ENCODE measurements at regions not wholly inside any gene's neighbourhood (a gene's known extent, or its start where the extent isn't known, plus 50 kb on each side); places are given as distances from the start of the nearest gene placed in this dataset.

DNA sequence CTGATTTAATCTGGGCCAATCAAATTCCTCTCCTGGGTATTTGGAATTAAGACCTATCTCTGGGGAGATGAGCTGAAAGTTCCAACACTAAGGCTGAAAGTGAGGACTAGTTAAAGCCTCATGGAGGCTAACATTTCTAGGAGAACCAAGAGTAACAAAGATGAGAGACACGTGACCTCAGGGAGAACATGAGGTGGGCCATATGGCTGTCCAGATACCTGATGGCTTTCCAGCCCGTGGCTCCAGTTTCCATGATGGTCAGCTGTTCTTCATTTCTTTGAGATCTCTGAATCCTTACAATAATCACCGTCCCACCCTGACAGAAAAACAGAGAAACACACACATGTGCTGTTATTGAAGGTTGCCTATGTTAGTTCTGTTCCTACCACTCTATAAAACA is 66.1 kb downstream of the LEPR start:
- Mint-ChIP-seq H3K4me3 (no peak overlapping the region), H3K4me1 (no peaks in the 10 kb centered on the region), H3K9me3 (peaks cover 0 to 4% (median 0%) of the 10 kb centered on the region in 7 donors), H3K36me3 (no peaks in the 10 kb centered on the region), H3K27me3 (no peaks in the 10 kb centered on the region), H3K27ac (no peak overlapping the region)
- Histone ChIP-seq H3K4me1 (ENCODE audit: control insufficient read depth, insufficient read depth, low read length, poor library complexity, severe bottlenecking) (no peaks in the 10 kb centered on the region), H3K9me3 (ENCODE audit: control insufficient read depth in 2 of 2, low read length in 2 of 2) (no peaks in the 10 kb centered on the region), H3K36me3 (ENCODE audit: control insufficient read depth, insufficient read depth, low read length) (no peaks in the 10 kb centered on the region), H3K27ac (ENCODE audit: insufficient read depth, low read length, poor library complexity, severe bottlenecking) (no peak overlapping the region), H3K27me3 (ENCODE audit: control insufficient read depth, insufficient read depth, low read length) (no peaks in the 10 kb centered on the region), H3K4me3 (ENCODE audit: low read depth, low read length) (no peak overlapping the region)
- DNase-seq (no peak), ATAC-seq (ENCODE audit: low read depth in 2 of 2) (no peak)

DNA sequence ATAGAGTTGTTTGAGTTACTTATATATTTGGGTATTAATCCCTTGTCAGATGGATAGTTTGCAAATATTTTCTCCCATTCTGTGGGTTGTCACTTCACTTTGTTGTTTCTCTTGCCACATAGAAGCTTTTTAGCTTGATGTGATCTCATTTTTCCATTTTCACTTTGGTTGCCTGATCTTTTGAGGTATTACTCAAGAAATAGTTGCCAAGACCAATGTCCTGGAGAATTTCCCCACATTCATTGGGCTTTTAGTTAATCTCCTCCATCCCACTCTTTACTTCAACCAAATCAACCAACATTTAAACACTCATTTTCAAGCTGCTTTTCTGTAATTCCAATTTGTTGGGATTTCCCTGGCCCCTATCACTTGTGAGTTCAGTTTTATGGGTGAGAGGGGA is 69.0 kb downstream of the LEPR start:
- Histone ChIP-seq H3K4me3 (ENCODE audit: low read depth, low read length) (no peak overlapping the region), H3K27ac (ENCODE audit: insufficient read depth, low read length, poor library complexity, severe bottlenecking) (no peak overlapping the region), H3K27me3 (ENCODE audit: control insufficient read depth, insufficient read depth, low read length) (no peaks in the 10 kb centered on the region), H3K9me3 (ENCODE audit: control insufficient read depth in 2 of 2, low read length in 2 of 2) (no peaks in the 10 kb centered on the region), H3K4me1 (ENCODE audit: control insufficient read depth, insufficient read depth, low read length, poor library complexity, severe bottlenecking) (no peaks in the 10 kb centered on the region), H3K36me3 (ENCODE audit: control insufficient read depth, insufficient read depth, low read length) (no peaks in the 10 kb centered on the region)
- no peak for DNase-seq
- Mint-ChIP-seq H3K9me3 (peaks cover 0 to 4% (median 0%) of the 10 kb centered on the region in 7 donors), H3K36me3 (no peaks in the 10 kb centered on the region), H3K27ac (no peak overlapping the region), H3K27me3 (no peaks in the 10 kb centered on the region), H3K4me1 (no peaks in the 10 kb centered on the region), H3K4me3 (no peak overlapping the region)
- no peak for ATAC-seq (ENCODE audit: low read depth in 2 of 2)

DNA sequence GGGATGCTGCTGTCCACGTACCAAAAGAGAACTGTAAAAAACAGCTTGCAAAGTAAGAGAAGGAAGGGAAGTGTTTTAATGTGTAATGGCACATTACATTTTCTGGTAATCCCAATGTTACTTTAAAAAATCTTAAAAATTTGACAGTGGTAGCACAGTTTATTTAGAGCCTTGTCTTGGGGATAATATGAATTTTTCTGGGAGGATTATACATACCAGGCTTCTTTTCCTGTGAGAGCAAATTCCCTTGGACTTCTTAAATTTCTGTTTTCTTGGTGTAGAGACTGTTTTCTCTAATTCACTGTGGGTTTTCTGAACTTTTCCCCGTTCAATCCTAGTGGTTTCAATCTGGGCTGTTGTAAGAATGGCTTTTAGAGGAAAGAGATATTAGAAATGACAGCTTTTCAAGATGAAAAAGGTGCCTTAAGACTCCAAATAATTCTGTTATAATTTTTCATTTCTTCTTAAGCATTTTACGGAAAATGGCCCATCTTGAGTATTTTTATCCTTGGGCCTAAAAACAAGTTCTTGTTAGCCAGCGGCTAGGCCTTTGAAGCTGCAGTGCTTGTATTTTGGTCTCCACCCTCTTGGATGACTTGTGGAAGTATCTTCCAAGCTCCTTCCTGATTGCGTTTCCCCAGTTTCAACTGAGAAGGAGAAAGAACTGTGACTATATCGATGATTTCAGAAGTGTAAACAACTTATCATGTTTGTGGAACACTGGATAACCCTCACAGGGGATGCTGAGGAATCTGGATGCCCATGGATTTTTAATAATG is 70.0 kb downstream of the LEPR start:
- Mint-ChIP-seq H3K27ac (no peak overlapping the region), H3K9me3 (peaks cover 0 to 2% (median 0%) of the 10 kb centered on the region in 7 donors), H3K36me3 (no peaks in the 10 kb centered on the region), H3K4me1 (no peaks in the 10 kb centered on the region), H3K4me3 (no peak overlapping the region), H3K27me3 (no peaks in the 10 kb centered on the region)
- DNase-seq, result no peak
- ATAC-seq (ENCODE audit: low read depth in 2 of 2), result no peak
- no peak overlapping the region for H3K27ac ChIP-seq (ENCODE audit: insufficient read depth, low read length, poor library complexity, severe bottlenecking)
- H3K27me3 ChIP-seq (ENCODE audit: control insufficient read depth, insufficient read depth, low read length), result no peaks in the 10 kb centered on the region
- H3K4me3 ChIP-seq (ENCODE audit: low read depth, low read length), result no peak overlapping the region
- no peaks in the 10 kb centered on the region for H3K9me3 ChIP-seq (ENCODE audit: control insufficient read depth in 2 of 2, low read length in 2 of 2)
- no peaks in the 10 kb centered on the region for H3K4me1 ChIP-seq (ENCODE audit: control insufficient read depth, insufficient read depth, low read length, poor library complexity, severe bottlenecking)
- no peaks in the 10 kb centered on the region for H3K36me3 ChIP-seq (ENCODE audit: control insufficient read depth, insufficient read depth, low read length)

DNA sequence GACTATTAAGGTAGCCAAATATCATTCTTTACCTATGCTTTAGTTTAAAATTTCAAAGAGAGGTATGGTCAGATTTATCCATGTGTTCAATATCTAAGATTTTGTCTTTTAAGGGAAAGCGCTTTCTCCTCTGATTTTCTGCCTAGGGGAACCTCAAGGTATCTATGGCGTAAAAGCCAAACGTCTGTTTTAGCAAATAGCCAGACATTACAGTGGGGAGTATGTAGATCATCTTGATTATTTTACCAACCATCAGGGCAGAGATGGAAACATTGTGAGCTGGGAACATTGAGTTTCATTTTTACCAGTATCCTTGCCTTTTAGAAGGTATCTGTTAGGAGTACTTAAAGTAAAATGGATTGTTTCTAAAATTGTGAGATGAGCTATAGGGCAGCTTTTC is 71.0 kb downstream of the LEPR start:
- Histone ChIP-seq H3K27ac (ENCODE audit: insufficient read depth, low read length, poor library complexity, severe bottlenecking) (no peak overlapping the region), H3K27me3 (ENCODE audit: control insufficient read depth, insufficient read depth, low read length) (no peaks in the 10 kb centered on the region), H3K9me3 (ENCODE audit: control insufficient read depth in 2 of 2, low read length in 2 of 2) (no peaks in the 10 kb centered on the region), H3K4me1 (ENCODE audit: control insufficient read depth, insufficient read depth, low read length, poor library complexity, severe bottlenecking) (no peaks in the 10 kb centered on the region), H3K4me3 (ENCODE audit: low read depth, low read length) (no peak overlapping the region), H3K36me3 (ENCODE audit: control insufficient read depth, insufficient read depth, low read length) (no peaks in the 10 kb centered on the region)
- H3K9me3 Mint-ChIP-seq, result peaks cover 0 to 1% (median 0%) of the 10 kb centered on the region in 7 donors
- H3K4me3 Mint-ChIP-seq, result no peak overlapping the region
- H3K27ac Mint-ChIP-seq, result no peak overlapping the region
- no peaks in the 10 kb centered on the region for H3K36me3 Mint-ChIP-seq
- H3K27me3 Mint-ChIP-seq, result no peaks in the 10 kb centered on the region
- DNase-seq, result no peak
- no peak for ATAC-seq (ENCODE audit: low read depth in 2 of 2)
- no peaks in the 10 kb centered on the region for H3K4me1 Mint-ChIP-seq

DNA sequence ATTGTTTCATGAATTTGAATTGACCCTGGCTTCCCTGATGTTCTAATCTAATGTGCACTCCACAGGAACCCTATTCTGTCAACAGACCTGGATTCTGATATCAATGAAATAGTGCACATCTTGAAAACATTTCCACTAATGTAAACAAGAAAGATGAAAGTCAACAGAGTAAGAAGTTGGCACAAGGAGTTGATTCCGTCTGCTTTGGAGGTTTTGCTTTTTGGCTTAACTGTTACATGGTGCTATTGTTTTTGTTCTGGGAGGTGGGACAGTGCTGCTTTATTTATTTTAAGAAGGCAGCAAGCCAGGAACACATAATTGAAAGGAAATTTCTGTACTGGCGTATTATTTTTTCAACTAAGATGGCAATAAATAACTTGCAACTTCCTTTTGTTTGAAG is 73.3 kb downstream of the LEPR start:
- Histone ChIP-seq H3K4me1 (ENCODE audit: control insufficient read depth, insufficient read depth, low read length, poor library complexity, severe bottlenecking) (no peaks in the 10 kb centered on the region), H3K27ac (ENCODE audit: insufficient read depth, low read length, poor library complexity, severe bottlenecking) (no peak overlapping the region), H3K9me3 (ENCODE audit: control insufficient read depth in 2 of 2, low read length in 2 of 2) (no peaks in the 10 kb centered on the region), H3K4me3 (ENCODE audit: low read depth, low read length) (no peak overlapping the region), H3K27me3 (ENCODE audit: control insufficient read depth, insufficient read depth, low read length) (no peaks in the 10 kb centered on the region), H3K36me3 (ENCODE audit: control insufficient read depth, insufficient read depth, low read length) (no peaks in the 10 kb centered on the region)
- Mint-ChIP-seq H3K36me3 (no peaks in the 10 kb centered on the region), H3K27me3 (no peaks in the 10 kb centered on the region), H3K4me3 (no peak overlapping the region), H3K9me3 (peaks cover 0 to 1% (median 0%) of the 10 kb centered on the region in 7 donors), H3K4me1 (no peaks in the 10 kb centered on the region), H3K27ac (no peak overlapping the region)
- ATAC-seq (ENCODE audit: low read depth in 2 of 2) (no peak), DNase-seq (no peak)

DNA sequence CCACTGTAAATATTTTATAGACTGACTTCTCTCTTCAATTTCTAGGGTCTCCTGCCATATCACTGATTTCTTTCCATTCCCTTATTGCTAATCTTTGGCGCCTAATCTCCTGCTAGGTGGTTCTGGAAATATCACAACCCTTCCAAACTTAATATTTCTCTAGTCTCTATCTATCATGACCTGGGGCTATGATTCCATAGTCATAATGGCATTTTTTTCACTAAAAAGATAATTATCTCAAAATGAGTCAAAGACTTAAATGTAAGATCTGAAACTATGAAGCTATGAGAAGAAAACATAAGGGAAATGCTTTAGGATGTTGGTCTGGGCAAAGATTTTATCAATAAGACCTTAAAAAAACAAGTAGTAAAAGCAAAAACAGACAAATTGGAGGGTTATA is 74.2 kb downstream of the LEPR start:
- H3K4me1 ChIP-seq (ENCODE audit: control insufficient read depth, insufficient read depth, low read length, poor library complexity, severe bottlenecking), result no peaks in the 10 kb centered on the region
- H3K9me3 Mint-ChIP-seq, result peaks cover 0 to 1% (median 0%) of the 10 kb centered on the region in 7 donors
- ATAC-seq (ENCODE audit: low read depth in 2 of 2), result no peak
- no peaks in the 10 kb centered on the region for H3K9me3 ChIP-seq (ENCODE audit: control insufficient read depth in 2 of 2, low read length in 2 of 2)
- no peak overlapping the region for H3K4me3 ChIP-seq (ENCODE audit: low read depth, low read length)
- H3K27ac ChIP-seq (ENCODE audit: insufficient read depth, low read length, poor library complexity, severe bottlenecking), result no peak overlapping the region
- no peak overlapping the region for H3K27ac Mint-ChIP-seq
- no peak for DNase-seq
- no peaks in the 10 kb centered on the region for H3K27me3 Mint-ChIP-seq
- H3K36me3 ChIP-seq (ENCODE audit: control insufficient read depth, insufficient read depth, low read length), result no peaks in the 10 kb centered on the region
- H3K4me1 Mint-ChIP-seq, result no peaks in the 10 kb centered on the region
- no peaks in the 10 kb centered on the region for H3K36me3 Mint-ChIP-seq
- H3K4me3 Mint-ChIP-seq, result no peak overlapping the region
- no peaks in the 10 kb centered on the region for H3K27me3 ChIP-seq (ENCODE audit: control insufficient read depth, insufficient read depth, low read length)

DNA sequence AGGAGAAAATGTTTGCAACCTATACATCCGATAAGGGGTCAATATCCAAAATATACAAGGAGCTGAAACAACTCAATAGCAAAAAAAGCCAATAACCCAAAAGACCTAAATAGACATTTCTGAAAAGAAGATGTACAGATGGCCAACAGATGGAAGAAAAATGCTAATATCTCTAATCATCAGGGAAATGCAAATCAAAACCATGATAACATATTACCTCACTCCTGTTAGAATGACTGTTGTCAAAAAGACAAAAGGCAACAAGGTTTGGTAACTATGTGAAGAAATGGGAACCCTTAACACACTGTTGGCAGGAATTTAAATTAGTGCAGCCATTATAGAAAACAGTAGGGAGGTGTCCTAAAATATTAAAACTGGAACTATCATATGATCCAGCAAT is 74.7 kb downstream of the LEPR start:
- Mint-ChIP-seq H3K9me3 (peaks cover 0 to 1% (median 0%) of the 10 kb centered on the region in 7 donors), H3K4me1 (no peaks in the 10 kb centered on the region), H3K27ac (no peak overlapping the region), H3K36me3 (no peaks in the 10 kb centered on the region), H3K27me3 (no peaks in the 10 kb centered on the region), H3K4me3 (no peak overlapping the region)
- DNase-seq (no peak), ATAC-seq (ENCODE audit: low read depth in 2 of 2) (no peak)
- Histone ChIP-seq H3K9me3 (ENCODE audit: control insufficient read depth in 2 of 2, low read length in 2 of 2) (no peaks in the 10 kb centered on the region), H3K4me1 (ENCODE audit: control insufficient read depth, insufficient read depth, low read length, poor library complexity, severe bottlenecking) (no peaks in the 10 kb centered on the region), H3K4me3 (ENCODE audit: low read depth, low read length) (no peak overlapping the region), H3K27ac (ENCODE audit: insufficient read depth, low read length, poor library complexity, severe bottlenecking) (no peak overlapping the region), H3K27me3 (ENCODE audit: control insufficient read depth, insufficient read depth, low read length) (no peaks in the 10 kb centered on the region), H3K36me3 (ENCODE audit: control insufficient read depth, insufficient read depth, low read length) (no peaks in the 10 kb centered on the region)

DNA sequence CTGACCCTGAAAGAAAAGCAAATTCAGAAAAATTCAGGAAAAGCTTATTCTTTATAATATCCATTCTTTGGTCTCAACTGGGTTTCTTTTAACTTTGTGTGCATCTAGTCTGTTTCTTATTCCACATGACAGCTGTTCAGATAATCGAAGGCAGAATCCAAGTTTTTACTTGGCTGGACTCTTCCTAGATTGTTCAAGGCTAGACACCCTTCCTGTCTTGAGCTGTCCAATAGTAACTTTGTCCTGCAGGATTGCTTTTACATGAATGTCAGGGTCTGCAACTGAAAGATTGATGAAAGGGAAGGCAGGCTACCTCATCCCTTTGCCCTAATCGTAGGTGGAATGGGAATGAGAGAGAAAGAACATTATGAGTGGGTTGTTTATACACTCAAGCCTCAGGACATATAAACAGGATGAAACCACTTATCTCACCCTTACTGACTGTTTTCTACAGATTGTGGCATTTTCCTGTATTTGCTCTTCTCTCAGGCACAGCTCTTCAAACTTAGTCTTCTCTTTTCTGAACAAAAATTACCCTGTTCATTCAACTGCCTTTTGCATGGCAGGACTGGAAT is 76.9 kb downstream of the LEPR start:
- H3K9me3 ChIP-seq (ENCODE audit: control insufficient read depth in 2 of 2, low read length in 2 of 2), result no peaks in the 10 kb centered on the region
- no peak overlapping the region for H3K4me3 Mint-ChIP-seq
- H3K4me1 ChIP-seq (ENCODE audit: control insufficient read depth, insufficient read depth, low read length, poor library complexity, severe bottlenecking), result no peaks in the 10 kb centered on the region
- ATAC-seq (ENCODE audit: low read depth in 2 of 2) (no peak), DNase-seq (no peak)
- no peak overlapping the region for H3K27ac Mint-ChIP-seq
- no peaks in the 10 kb centered on the region for H3K4me1 Mint-ChIP-seq
- no peak overlapping the region for H3K4me3 ChIP-seq (ENCODE audit: low read depth, low read length)
- peaks cover 0 to 1% (median 0%) of the 10 kb centered on the region in 7 donors for H3K9me3 Mint-ChIP-seq
- H3K36me3 ChIP-seq (ENCODE audit: control insufficient read depth, insufficient read depth, low read length), result no peaks in the 10 kb centered on the region
- no peaks in the 10 kb centered on the region for H3K36me3 Mint-ChIP-seq
- no peak overlapping the region for H3K27ac ChIP-seq (ENCODE audit: insufficient read depth, low read length, poor library complexity, severe bottlenecking)
- H3K27me3 Mint-ChIP-seq, result no peaks in the 10 kb centered on the region
- H3K27me3 ChIP-seq (ENCODE audit: control insufficient read depth, insufficient read depth, low read length), result no peaks in the 10 kb centered on the region

Data from CD4-positive, CD25-positive, alpha-beta regulatory T cell (primary cell).